ENCODE measurements at regions not wholly inside any gene's neighbourhood (a gene's known extent, or its start where the extent isn't known, plus 50 kb on each side); places are given as distances from the start of the nearest gene placed in this dataset.

DNA sequence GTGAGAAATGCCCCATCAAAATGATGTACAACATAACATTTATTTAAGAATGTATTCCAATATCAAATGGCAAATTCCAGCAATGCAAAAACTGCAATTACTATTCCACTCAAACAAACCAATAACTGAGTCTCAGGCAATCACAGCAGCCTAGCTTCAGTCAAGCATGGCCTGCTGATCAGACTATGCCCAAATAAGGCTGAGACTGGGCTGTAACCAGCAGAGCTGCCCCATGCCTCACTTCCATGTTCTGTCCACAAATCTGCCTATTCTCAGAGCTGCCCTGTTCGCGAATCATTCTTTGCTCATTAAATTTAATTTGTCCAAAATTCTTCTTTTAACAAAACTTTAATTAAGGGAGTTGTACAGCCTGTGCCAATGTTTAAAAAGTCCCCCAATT lies 155.4 kb downstream of the FNDC1 start:
- Histone ChIP-seq H3K27me3 (no peaks in the 10 kb centered on the region), H3K27ac (no peak overlapping the region), H3K9me3 (no peaks in the 10 kb centered on the region), H3K4me3 (no peak overlapping the region), H3K4me1 (no peaks in the 10 kb centered on the region), H3K36me3 (no peaks in the 10 kb centered on the region)
- no peak for TF ChIP-seq POLR2A (IDR thresholded peaks at IDR 0.05)
- no peak for TF ChIP-seq EP300 (IDR thresholded peaks at IDR 0.05)
- no peak for TF ChIP-seq CTCF (IDR thresholded peaks at IDR 0.05)
- no peak for TF ChIP-seq POLR2AphosphoS5 (IDR thresholded peaks at IDR 0.05)
- no peak for DNase-seq
- no peak for ATAC-seq (ENCODE audit: low FRiP score in 2 of 2)
- WGBS, 2 donors = 92 to 97% methylated on average over 2 of the region's 2 CpGs

Small RNA genes in the stretch of these regions (small RNA-seq; reads per million reads assigned to genes)
- 0 reads per million in 4 donors for gene AL078604.3

All from upper lobe of left lung (tissue), 6 donors.